Kidney (tissue), 13 donors: ENCODE measurements at regions not wholly inside any gene's neighbourhood (a gene's known extent, or its start where the extent isn't known, plus 50 kb on each side); places are given as distances from the start of the nearest gene placed in this dataset.

Experiments used
- DNase-seq, 5 donors: peaks; one replicate each; pipeline ENCODE4 v3.0.0-alpha.2; 2013 to 2020
- FAIRE-seq: peaks from 2 replicates; lab custom pipeline; 2012; peaks lifted over from hg19 to GRCh38; lab: Jason Lieb, UNC
- H3K27ac ChIP-seq, 2 donors: one replicate each; pipeline ENCODE4 v1.7.0; 2013; ENCODE audit warnings: low read depth in 2 of 2, low read length in 2 of 2, inconsistent platforms in 1 of 2
- H3K27me3 ChIP-seq: one replicate; pipeline ENCODE4 v1.7.1; 2013; ENCODE audit warnings: low read length, inconsistent platforms; ENCODE audit not compliant: control insufficient read depth, insufficient read depth
- H3K36me3 ChIP-seq, 3 donors: one replicate each; pipeline versions ENCODE4 v1.7.0 to v1.7.1; 2013; ENCODE audit warnings: low read length in 3 of 3, control low read depth in 1 of 3, inconsistent platforms in 1 of 3; ENCODE audit not compliant: insufficient read depth in 3 of 3, control insufficient read depth in 2 of 3
- H3K4me1 ChIP-seq, 3 donors: one replicate each; pipeline versions ENCODE4 v1.7.0 to v1.7.1; 2013; ENCODE audit warnings: low read length in 3 of 3, inconsistent platforms in 1 of 3, low read depth in 1 of 3; ENCODE audit not compliant: control insufficient read depth in 2 of 3, insufficient read depth in 2 of 3
- H3K4me3 ChIP-seq, 3 donors: one replicate each; pipeline versions ENCODE4 v1.7.0 to v1.8.1; 2013; ENCODE audit warnings: low read length in 3 of 3, control low read depth in 1 of 3, inconsistent platforms in 1 of 3
- H3K9ac ChIP-seq, 3 donors: one replicate each; pipeline versions ENCODE4 v1.7.0 to v1.7.1; 2013; ENCODE audit warnings: low read length in 3 of 3, control low read depth in 1 of 3, inconsistent platforms in 1 of 3
- H3K9me3 ChIP-seq, 3 donors: one replicate each; pipeline versions ENCODE4 v1.7.0 to v1.7.1; 2013; ENCODE audit warnings: low read length in 3 of 3, control low read depth in 1 of 3, inconsistent platforms in 1 of 3; ENCODE audit not compliant: control insufficient read depth in 2 of 3, insufficient read depth in 1 of 3
- CTCF ChIP-seq: IDR thresholded peaks from 3 replicates; pipeline ENCODE4 v1.5.1; 2012; ENCODE audit warnings: mild to moderate bottlenecking, moderate library complexity, borderline replicate concordance; ENCODE audit not compliant: insufficient read depth; ENCODE audit errors: extremely low read depth
- intact Hi-C: fragments of 100-400 bp; cut with DNase I; formaldehyde crosslinking; loops from one replicate; pipeline ENCODE4 v1.11.1; 2022
- donor health status: control.
- donor health status: control.
- donor health status: control.
- donor health status: control.
- donor health status: control.
- donor health status: DM: yes; HTN: yes; CAD: no.
- donor health status: Normal renal cell carcinoma (clear cell type).

- no peaks in the 10 kb centered on the region for H3K27me3 ChIP-seq
- H3K4me1 ChIP-seq, result no peaks in the 10 kb centered on the region
- no peaks in the 10 kb centered on the region for H3K36me3 ChIP-seq
- H3K9ac ChIP-seq, result no peak overlapping the region
- intact Hi-C loops, result no loop called here
- H3K9me3 ChIP-seq, result no peaks in the 10 kb centered on the region
- no peak for FAIRE-seq
- no peak for TF ChIP-seq CTCF
- no peak overlapping the region for H3K4me3 ChIP-seq
- no peak overlapping the region for H3K27ac ChIP-seq
- peak in 1 of 5 donors; percentile 28 for DNase-seq
Measured at GRCh38 chr12:77591959-77592743, 238.5 kb upstream of the NAV3 start.

- DNase-seq, result no peak
- no peak overlapping the region for H3K9ac ChIP-seq
- no peak overlapping the region for H3K4me3 ChIP-seq
- no peaks in the 10 kb centered on the region for H3K4me1 ChIP-seq
- H3K27me3 ChIP-seq, result no peaks in the 10 kb centered on the region
- H3K9me3 ChIP-seq, result no peaks in the 10 kb centered on the region
- no peak for FAIRE-seq
- no peak overlapping the region for H3K27ac ChIP-seq
- intact Hi-C loops, result no loop called here
- TF ChIP-seq CTCF, result no peak
- no peaks in the 10 kb centered on the region for H3K36me3 ChIP-seq
Measured at GRCh38 chr12:77590306-77590705, 240.4 kb upstream of the NAV3 start.

GRCh38 chr12:77584860-77585259, 245.8 kb upstream of the NAV3 start:
- H3K27ac ChIP-seq, result no peak overlapping the region
- no peaks in the 10 kb centered on the region for H3K36me3 ChIP-seq
- FAIRE-seq, result no peak
- H3K27me3 ChIP-seq, result no peaks in the 10 kb centered on the region
- H3K4me1 ChIP-seq, result no peaks in the 10 kb centered on the region
- H3K4me3 ChIP-seq, result no peak overlapping the region
- peak in 1 of 5 donors; percentile 20 for DNase-seq
- no peak for TF ChIP-seq CTCF
- intact Hi-C loops, result no loop called here
- no peak overlapping the region for H3K9ac ChIP-seq
- H3K9me3 ChIP-seq, result no peaks in the 10 kb centered on the region
